ENCODE measurements at regions not wholly inside any gene's neighbourhood (a gene's known extent, or its start where the extent isn't known, plus 50 kb on each side); places are given as distances from the start of the nearest gene placed in this dataset.

GRCh38 chr6:66605011-66605410 is 898.0 kb upstream of the EYS start:
- TF ChIP-seq ELF4 (IDR thresholded peaks at IDR 0.05) (no peak), SUZ12 (IDR thresholded peaks at IDR 0.05) (no peak), SP1 (IDR thresholded peaks at IDR 0.05) (no peak), TARDBP (IDR thresholded peaks at IDR 0.05) (no peak), BHLHE40 (IDR thresholded peaks at IDR 0.05; ENCODE audit: borderline replicate concordance) (no peak), HDGF (IDR thresholded peaks at IDR 0.05; ENCODE audit: borderline replicate concordance) (no peak), FOXA1 (IDR thresholded peaks at IDR 0.05) (no peak), LEF1 (IDR thresholded peaks at IDR 0.05; ENCODE audit: borderline replicate concordance) (no peak), ARNT (IDR thresholded peaks at IDR 0.05) (no peak), FOXK2 (IDR thresholded peaks at IDR 0.05) (no peak)
